T-helper 1 cell treated with Interleukin-12 subunit alpha and Interleukin-12 subunit beta and Interleukin-4 antibody, amounts not matched to agents 30 ng/mL and 1 ng/mL, for 36 hours (primary cell): ENCODE measurements at regions not wholly inside any gene's neighbourhood (a gene's known extent, or its start where the extent isn't known, plus 50 kb on each side); places are given as distances from the start of the nearest gene placed in this dataset.
"Not testable (repeated sequence)": the region's sequence is repeated elsewhere in the genome, so short reads cannot be mapped to it uniquely, and the experiment has no call there.

Source experiments
- intact Hi-C: fragments of 100-400 bp; cut with micrococcal nuclease; formaldehyde crosslinking; loops from one replicate; pipeline ENCODE4 v1.15.1; 2024

- intact Hi-C loops: no loop called here
These were observed 410.3 kb downstream of the KIF20B start for GRCh38 chr10:90111671-90112070.

GRCh38 chr10:90112681-90113080 lies 411.3 kb downstream of the KIF20B start:
- intact Hi-C loops: no loop called here

GRCh38 chr10:90118567-90118966 lies 417.2 kb downstream of the KIF20B start:
- intact Hi-C loops: not testable (repeated sequence)

- intact Hi-C loops: not testable (repeated sequence)
These were observed 418.4 kb downstream of the KIF20B start for GRCh38 chr10:90119631-90120280.

DNA sequence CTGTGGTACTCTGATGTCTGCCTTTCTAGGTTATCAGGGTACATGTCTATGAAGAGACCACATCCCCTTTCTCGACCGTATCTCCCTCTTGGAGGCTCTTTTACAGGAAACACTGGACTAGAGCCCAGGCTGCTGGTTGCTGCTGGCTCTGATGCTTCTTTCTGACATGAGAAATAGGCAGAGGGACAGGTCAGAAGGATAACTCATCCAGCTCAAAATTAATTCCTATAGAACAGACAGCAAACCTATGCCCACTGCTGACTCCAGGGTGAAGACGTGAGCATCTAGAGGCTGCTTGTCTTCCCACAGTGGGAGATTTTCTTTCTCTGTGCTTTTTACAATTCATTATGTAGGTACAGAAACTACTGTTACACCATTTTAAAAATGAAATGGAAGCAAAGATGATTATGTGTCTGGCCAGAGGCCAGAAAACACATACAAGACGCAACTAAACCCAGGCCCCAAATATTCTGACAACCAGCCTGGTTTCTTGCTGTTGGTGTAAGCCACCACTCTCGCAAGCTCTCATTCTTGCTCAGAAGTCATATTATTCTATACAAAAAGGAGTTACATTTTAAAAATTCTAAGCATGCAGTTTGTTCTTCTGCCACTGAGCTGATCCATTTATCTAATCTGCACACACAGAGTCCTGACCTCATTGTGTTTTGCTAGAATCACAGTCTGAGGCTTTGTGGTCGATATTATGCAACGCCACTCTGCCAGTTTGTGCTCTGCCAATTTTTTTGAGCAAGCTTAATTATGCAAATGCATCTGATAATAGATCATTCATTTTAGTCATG lies 424.3 kb downstream of the KIF20B start:
- intact Hi-C loops: no loop called here

DNA sequence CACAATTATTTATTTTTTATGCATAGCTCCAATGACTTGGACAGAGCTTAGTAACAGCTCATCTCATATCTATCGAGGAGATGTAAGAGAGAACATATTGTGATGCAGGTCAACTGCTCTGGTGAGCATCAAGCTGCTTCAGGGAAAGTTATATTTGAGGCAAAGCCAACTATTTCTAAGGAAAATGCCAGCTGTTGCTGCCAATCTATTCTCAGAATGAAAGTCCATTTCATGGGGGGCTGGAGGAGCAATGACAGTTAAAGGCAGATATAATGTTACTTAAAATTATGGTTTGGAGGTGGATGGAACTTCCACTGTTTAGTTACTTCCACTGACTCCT lies 424.8 kb downstream of the KIF20B start:
- intact Hi-C loops: no loop called here

- intact Hi-C loops: no loop called here
These were observed 429.1 kb downstream of the KIF20B start for GRCh38 chr10:90130321-90131086.

GRCh38 chr10:90133606-90134005 lies 432.2 kb downstream of the KIF20B start:
- intact Hi-C loops: no loop called here

- intact Hi-C loops: loop anchor here (5.0 kb wide), 1 partner anchor 710 kb away; no protein-coding TSS in a partner anchor
These were observed 435.4 kb downstream of the KIF20B start for GRCh38 chr10:90136731-90137316.

GRCh38 chr10:90138844-90139243 lies 437.5 kb downstream of the KIF20B start:
- intact Hi-C loops: loop anchor here (5.0 kb wide), 1 partner anchor 712 kb away; no protein-coding TSS in a partner anchor

- intact Hi-C loops: no loop called here
These were observed 440.4 kb downstream of the KIF20B start for GRCh38 chr10:90141791-90142190.

DNA sequence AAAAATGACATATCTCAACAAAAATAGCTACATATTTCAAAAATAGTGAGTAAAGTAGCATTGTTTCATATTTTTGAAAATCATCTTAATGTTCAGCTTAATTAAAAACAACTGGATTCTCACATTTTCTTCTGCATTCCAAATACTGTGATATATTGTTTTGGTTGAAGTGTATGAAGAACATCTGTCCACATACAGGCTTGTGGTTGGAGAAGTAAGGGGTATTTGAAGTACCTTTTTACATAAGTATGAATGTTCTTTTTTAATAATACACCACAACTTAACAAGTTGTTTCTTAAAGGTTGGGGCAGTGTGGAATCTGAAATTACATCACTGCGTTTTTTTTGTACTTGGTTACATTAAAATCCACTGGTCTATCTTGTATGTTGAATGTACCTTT lies 442.5 kb downstream of the KIF20B start:
- intact Hi-C loops: no loop called here

DNA sequence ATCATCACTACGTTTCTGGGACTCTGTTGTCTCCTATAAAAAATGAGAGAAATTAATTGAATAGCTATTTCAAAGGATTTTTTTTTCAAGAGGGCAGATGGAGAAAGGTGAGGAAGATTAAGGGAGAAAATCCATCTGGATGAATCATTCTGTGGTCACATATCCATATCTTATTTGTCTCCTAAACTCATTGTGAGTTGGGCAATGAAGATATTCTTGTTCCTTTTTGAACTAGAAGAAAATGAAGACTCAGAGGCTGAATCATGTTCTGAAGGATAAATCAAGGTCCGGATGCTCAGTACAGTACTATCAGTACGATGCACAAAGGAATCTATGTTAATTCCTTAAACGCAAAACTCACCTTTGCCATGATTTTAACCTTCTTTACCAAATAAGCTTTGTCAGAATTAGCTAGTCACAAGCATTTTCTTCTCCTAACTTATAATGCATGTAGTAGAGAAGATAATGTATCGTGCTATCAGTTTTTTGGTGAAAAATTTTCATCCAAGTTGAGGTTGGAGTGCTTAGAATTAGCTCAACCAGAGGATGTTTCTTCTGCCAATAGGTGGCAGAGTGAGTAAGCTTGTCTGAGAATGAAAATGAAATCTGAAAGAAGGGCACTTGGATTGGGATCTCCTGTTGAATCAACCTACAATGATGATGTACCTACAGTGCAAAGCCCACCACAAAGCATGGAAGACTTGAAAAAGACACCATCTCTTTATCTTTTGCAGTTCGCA lies 446.9 kb downstream of the KIF20B start:
- intact Hi-C loops: no loop called here

GRCh38 chr10:90149563-90149962 lies 448.2 kb downstream of the KIF20B start:
- intact Hi-C loops: no loop called here

DNA sequence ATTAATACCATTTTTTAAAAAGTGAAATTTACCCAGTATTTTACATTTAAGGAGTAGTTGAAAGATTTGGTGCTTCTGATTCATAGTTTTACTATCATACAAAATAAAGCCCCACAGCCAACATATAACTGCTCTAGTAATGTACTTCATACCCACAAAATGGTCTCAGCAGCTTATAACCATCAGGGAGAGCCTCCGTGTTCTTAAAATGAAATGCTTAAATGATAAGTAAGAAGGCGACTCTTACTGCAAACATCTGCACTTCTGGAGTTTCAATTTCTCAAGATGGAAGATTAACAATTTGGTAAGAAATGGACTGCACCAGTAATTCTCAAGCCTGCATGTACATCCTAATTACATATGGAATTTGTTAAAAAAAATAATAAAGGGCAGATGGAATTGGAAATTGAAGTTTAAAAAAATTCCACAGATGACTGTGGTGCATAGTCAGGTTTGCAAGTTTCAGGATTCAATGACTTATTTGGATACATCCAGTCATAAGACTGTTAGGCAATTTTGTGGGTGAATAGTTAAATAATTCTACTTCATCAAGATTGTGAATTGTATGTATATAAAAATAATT lies 461.0 kb downstream of the KIF20B start:
- intact Hi-C loops: no loop called here

DNA sequence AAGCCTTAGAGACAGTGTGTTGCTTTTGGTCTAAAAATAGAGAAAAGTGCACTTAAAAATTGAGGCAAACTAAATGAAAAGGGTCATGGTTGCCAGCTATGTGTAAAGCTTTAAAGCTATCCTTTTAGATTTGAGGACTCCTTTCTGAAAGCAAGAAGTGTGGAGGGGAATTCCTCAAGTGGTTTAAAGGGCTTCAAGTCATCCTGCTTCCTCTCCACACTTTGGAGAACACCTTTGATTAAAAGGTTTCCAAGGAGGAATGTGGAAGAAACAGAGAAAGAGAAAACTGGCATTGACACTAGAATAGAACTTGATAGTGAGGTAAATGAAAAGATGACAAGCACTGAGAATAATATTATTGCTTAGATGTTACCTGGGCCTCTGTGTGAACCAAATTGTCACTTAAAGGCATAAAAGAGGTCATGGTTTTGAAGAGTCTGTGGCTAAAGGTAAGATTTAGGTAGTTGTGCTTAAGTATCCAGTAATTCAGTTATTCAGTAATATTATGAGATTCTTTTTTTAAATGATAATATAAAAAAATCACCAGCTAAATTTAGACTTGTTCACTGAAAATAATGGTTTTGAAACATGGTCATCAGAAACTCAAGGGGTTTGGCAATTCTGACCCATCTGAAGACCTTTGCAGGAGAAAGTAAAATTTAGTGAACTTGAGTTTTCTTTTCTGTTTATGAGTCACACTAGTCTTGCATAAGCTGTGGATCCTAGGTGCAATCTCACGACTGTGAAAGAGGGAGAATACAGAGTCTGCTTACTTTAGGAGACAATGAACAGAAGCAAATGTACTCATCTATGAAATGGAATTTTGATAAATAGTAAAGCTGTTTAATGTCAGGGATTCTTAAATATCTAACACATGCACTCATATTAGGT lies 466.0 kb downstream of the KIF20B start:
- intact Hi-C loops: no loop called here

DNA sequence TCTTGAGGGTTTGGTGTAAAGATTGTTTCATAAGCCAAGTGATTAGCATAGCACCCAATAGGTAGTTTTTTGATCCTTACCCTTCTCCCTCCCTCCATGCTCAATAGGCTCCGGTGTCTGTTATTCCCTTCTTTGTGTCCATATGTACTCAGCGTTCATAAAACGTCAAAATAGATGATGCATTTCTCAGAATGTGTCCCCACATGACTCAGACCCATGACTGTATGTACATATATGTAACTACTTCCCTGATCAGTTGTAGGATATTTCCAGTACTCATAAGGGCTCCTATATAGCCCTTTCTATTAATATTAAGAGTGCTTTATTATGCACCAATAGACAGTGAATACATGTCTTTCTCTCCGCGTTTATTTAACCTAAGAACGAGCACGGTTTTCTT lies 466.9 kb downstream of the KIF20B start:
- intact Hi-C loops: no loop called here

DNA sequence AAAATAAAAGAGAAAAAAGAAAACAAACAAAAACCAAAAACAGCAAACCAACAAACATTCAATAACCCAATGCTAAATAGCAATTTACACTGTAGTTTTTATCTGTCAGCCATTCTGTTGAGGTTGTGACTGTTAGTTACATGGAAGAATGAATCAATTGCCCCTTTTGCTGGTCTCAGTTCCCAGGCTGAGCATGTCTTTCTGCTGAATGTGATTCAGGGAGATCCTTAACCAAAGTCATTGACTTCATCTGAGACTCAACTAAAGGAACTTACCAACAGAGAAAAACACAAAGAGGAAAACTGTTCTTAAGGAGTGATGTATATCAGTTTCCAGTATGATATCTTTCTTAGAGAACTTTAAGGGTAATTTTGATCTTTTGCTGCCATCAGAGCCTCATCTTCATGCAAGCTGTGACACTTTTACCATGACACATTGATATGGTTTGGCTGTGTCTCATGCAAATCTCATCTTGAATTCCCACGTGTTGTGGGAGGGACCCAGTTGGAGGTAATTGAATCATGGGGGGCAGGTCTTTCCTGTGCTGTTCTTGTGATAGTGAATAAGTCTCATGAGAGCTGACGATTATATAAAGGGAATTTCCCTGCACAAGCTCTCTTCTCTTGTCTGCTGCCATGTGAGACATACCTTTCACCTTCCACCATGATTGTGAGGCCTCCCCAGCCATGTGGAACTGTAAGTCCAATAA lies 469.8 kb downstream of the KIF20B start:
- intact Hi-C loops: no loop called here

- intact Hi-C loops: no loop called here
These were observed 473.1 kb downstream of the KIF20B start for GRCh38 chr10:90174531-90174930.
